HG02970 (cell line): ENCODE measurements at regions not wholly inside any gene's neighbourhood (a gene's known extent, or its start where the extent isn't known, plus 50 kb on each side); places are given as distances from the start of the nearest gene placed in this dataset.
"Not testable (repeated sequence)": the region's sequence is repeated elsewhere in the genome, so short reads cannot be mapped to it uniquely, and the experiment has no call there.

Source experiments
- ATAC-seq: cut with Tn5 transposase; IDR thresholded peaks from one replicate; pipeline ENCODE4 v1.9.1; 2021; ENCODE audit warnings: mild to moderate bottlenecking, moderate library complexity, moderate number of reproducible peaks; ENCODE audit not compliant: unreplicated experiment, low FRiP score

- no peak for ATAC-seq
Measured at GRCh38 chr4:81595287-81595686, 123.6 kb upstream of the RASGEF1B start.

- ATAC-seq: no peak
Measured at GRCh38 chr4:81594490-81595159, 122.9 kb upstream of the RASGEF1B start.

GRCh38 chr4:81592701-81593100, 121.0 kb upstream of the RASGEF1B start:
- no peak for ATAC-seq

- ATAC-seq: no peak
Measured at GRCh38 chr4:81590596-81590995, 118.9 kb upstream of the RASGEF1B start.

- no peak for ATAC-seq
Measured at GRCh38 chr4:81589262-81589661, 117.6 kb upstream of the RASGEF1B start.

- no peak for ATAC-seq
Measured at GRCh38 chr4:81586706-81587105, 115.0 kb upstream of the RASGEF1B start.

- ATAC-seq: not testable (repeated sequence)
Measured at GRCh38 chr4:81580994-81581374, 109.3 kb upstream of the RASGEF1B start.

- no peak for ATAC-seq
Measured at GRCh38 chr4:81580346-81580993, 108.8 kb upstream of the RASGEF1B start.

- ATAC-seq: no peak
Measured at GRCh38 chr4:81577392-81577791, 105.7 kb upstream of the RASGEF1B start.

- no peak for ATAC-seq
Measured at GRCh38 chr4:81574991-81575390, 103.3 kb upstream of the RASGEF1B start.

- ATAC-seq: no peak
Measured at GRCh38 chr4:81573840-81574239, 102.1 kb upstream of the RASGEF1B start.

GRCh38 chr4:81572402-81572801, 100.7 kb upstream of the RASGEF1B start:
- no peak for ATAC-seq

- ATAC-seq: no peak
Measured at GRCh38 chr4:81571105-81571504, 99.4 kb upstream of the RASGEF1B start.

GRCh38 chr4:81566161-81566591, 94.5 kb upstream of the RASGEF1B start:
- ATAC-seq: no peak

- ATAC-seq: no peak
Measured at GRCh38 chr4:81565142-81565870, 93.6 kb upstream of the RASGEF1B start.

- ATAC-seq: no peak
Measured at GRCh38 chr4:81564025-81564424, 92.3 kb upstream of the RASGEF1B start.

- ATAC-seq: peak; percentile 96
Measured at GRCh38 chr4:81562093-81562492, 90.4 kb upstream of the RASGEF1B start.

- no peak for ATAC-seq
Measured at GRCh38 chr4:81557306-81557705, 85.6 kb upstream of the RASGEF1B start.

- no peak for ATAC-seq
Measured at GRCh38 chr4:81555489-81555888, 83.8 kb upstream of the RASGEF1B start.

GRCh38 chr4:81552086-81552485, 80.4 kb upstream of the RASGEF1B start:
- ATAC-seq: no peak

GRCh38 chr4:81550388-81550859, 78.7 kb upstream of the RASGEF1B start:
- no peak for ATAC-seq
